G401.6 (cell line): ENCODE measurements at regions not wholly inside any gene's neighbourhood (a gene's known extent, or its start where the extent isn't known, plus 50 kb on each side); places are given as distances from the start of the nearest gene placed in this dataset.

ENCODE experiments used
- FAIRE-seq: peaks from 2 replicates; lab custom pipeline; 2012; peaks lifted over from hg19 to GRCh38; lab: Jason Lieb, UNC

DNA sequence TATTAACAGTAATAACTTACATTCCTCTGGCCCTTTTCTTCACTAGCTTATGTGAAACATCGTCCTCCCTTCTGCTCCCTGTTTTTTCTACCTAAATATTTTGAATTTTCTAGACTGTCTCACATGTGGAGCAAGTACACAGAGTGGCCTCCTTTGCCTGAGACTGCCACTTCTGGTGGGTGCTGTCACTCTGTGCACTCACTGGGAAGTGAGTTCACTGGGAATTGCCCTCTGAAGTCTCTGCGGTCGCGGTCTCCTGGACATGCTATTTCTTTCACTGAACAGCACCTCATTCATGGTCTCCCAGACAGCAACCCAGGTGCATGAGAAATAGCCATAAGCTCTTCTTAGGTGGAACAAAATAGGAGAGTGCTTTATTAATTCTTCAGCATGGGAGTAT lies 1179.7 kb upstream of the ADGRL3 start:
- FAIRE-seq, result no peak

GRCh38 chr4:60033826-60034225 lies 1166.3 kb upstream of the ADGRL3 start:
- no peak for FAIRE-seq

DNA sequence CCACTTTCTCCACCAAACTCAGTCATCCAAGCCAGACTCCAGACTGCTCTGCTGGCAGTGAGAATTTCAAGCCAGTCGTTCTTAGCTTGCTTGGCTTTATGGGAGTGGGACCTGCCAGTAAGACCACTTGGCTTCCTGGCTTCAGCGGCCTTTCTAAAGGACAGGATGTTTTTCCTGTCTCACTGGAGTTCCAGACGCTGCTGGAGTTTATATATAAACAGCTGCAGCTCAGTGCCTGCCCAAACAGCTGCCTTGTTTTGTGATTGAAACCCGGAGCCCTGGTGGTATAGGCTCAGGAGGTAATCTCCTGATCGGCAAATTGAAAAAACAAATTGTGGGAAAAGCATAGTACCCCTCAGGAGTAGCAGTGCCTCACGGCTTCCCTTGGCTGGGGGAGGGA lies 1165.8 kb upstream of the ADGRL3 start:
- FAIRE-seq, result no peak

DNA sequence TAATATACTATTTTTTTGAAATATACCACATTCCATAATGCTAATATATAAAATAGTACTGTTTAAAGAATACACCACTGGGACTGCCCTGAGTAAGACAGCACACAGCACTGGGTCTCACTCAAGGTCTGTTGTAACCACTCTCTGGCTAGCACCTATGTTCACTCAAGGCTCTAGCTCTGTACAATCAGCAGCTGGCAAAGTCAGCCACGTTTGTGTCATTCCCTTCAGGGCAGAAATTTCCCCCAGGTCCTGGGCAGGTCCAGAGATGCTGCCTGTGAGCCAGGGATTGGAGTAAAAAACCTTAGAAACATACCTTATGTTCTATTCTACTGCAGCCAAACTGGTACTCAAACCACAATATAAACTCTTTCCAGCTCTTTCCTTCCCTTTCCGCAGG lies 1160.2 kb upstream of the ADGRL3 start:
- FAIRE-seq, result no peak

GRCh38 chr4:60042231-60042652 lies 1157.9 kb upstream of the ADGRL3 start:
- FAIRE-seq, result no peak

DNA sequence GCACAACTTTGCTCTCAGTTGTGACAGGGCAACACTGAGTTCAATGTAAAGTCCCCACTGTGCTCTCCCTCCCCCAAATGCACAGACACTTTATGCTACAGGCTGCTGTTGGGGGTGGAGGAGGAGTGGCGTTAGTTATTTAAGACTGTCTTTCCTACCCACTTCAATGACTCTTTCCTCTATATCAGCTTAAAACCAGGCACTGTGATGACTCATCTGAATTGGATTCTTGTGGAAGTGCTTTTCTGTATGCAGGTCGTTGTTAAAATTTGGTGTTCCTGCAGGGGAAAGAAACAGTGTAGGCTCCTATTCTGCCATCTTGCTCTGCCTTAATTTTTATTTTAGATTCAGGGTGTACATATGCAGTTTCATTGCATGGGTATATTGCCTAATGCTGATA lies 1157.2 kb upstream of the ADGRL3 start:
- FAIRE-seq, result no peak

GRCh38 chr4:60078984-60079383 lies 1121.1 kb upstream of the ADGRL3 start:
- no peak for FAIRE-seq

GRCh38 chr4:60081839-60082238 lies 1118.3 kb upstream of the ADGRL3 start:
- FAIRE-seq, result no peak

DNA sequence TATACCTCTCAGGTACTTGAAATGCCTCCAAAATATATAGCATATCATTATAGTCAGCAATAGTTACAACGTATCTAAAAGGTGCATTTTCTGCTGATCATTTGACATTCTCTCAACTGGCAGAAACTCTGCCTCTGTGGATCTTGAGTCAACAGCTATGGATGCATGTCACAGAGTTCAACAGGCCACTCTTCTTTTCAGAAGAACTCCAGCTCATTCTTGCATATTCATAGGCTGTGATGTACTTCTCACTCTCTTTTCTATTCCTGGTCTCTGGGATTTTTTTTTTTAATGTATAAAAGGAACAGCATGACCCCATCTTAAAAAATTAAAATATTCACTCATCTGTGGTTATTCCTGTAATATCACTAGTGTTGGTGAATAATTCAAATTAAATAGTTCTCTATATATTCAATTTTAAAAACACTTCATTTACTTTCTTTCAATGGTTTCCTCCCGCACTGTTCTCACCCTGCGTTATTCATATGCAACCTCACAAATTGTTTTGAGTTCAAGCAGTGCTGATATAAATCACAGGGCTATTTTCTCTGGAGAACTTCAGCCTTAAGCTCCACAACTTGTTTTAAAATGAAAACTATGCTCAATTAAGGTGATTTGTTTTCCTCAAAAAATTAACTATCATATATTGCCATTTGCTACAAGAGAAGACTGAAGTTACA lies 1111.2 kb upstream of the ADGRL3 start:
- no peak for FAIRE-seq

DNA sequence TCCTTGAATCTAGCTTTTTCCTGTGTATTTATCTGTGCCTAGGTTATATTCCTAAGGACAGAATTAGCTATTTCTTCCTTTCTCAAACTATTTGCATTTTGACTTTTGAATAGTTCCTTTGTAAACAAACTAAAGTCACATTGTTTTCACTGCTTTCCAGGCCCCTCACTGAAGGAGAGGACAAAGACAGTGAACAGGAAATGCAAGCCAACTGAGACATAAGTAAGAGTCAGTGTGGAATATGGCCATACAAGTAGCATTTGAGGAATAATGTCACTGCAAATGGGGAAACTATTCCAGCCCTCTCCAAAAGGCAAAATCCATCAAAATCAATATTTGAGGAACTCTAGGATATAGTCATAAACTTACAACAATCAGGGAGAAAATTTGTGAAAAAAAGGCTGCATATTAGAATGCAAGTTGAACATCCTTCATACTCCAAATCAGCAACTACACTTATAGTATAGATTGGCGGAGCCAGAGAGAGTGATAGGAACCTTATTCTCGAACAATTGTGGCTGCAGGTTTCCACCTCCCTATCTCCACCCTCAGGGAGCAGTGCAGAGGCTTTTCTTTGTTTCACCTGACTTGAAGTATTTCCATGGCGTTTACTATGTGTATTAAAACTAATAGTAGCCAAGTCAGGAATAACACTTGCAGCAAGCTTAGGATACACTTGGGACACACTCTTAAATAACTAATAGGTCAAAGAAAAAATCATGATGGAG lies 1110.4 kb upstream of the ADGRL3 start:
- FAIRE-seq, result no peak

DNA sequence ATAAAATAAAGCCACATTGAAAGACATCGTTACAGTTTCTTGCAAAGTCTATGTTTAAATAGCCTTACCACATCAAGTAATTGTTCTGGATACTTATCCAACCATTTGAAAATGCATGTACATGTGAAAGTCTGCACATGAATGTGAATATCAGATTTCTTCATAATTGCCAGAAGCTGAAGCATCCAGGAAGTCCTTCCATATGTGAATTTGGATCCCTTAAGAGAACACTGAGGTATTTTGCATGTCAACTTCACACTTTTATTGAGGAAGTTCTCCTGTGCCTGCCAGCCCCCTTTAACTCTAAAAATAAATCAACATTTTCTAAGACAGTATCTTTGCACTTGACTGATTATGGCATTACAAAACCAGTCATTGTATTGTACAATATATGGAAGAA lies 1103.5 kb upstream of the ADGRL3 start:
- FAIRE-seq, result no peak

- FAIRE-seq, result no peak
Observed at GRCh38 chr4:60116592-60116991, 1083.5 kb upstream of the ADGRL3 start.

GRCh38 chr4:60117726-60118323 lies 1082.3 kb upstream of the ADGRL3 start:
- no peak for FAIRE-seq

- FAIRE-seq, result no peak
Observed at GRCh38 chr4:60122820-60123219, 1077.3 kb upstream of the ADGRL3 start.

DNA sequence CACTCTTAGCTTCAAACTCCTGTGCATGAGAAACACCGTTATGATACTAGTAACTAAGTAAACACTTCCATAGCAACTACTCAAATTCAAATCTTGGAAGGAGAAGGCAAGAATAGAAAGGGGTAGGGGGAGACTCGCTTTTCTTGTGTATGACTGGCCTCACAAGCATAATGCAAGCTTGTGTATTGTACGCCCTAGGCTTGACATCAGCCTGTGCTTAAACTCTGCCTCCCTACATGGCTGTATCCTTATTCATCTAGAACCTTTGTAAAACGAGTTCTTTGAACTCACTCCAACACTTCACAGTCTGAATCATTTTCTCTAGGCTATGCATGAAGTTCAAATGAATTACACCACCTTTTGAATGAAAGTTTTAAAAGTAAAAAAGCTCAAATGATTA lies 1071.2 kb upstream of the ADGRL3 start:
- FAIRE-seq, result no peak

DNA sequence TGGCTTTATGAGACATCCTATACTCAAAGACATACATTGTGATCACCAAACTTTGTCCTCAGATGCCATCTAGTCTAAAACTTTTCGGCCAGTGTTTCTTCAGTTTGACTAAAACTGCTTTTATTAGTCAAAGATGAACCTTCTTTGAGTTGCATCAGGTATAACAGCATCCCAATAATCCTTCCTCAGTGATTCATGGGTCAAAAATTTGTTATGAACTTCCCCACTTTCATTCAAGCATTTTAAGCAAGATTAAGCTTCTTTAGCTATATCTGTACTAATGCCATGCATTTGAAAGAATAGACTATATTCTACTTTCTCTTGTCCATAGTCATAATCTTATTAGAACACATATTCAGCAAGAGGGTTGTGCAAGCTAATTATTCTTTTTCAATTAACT lies 1070.4 kb upstream of the ADGRL3 start:
- FAIRE-seq, result no peak

DNA sequence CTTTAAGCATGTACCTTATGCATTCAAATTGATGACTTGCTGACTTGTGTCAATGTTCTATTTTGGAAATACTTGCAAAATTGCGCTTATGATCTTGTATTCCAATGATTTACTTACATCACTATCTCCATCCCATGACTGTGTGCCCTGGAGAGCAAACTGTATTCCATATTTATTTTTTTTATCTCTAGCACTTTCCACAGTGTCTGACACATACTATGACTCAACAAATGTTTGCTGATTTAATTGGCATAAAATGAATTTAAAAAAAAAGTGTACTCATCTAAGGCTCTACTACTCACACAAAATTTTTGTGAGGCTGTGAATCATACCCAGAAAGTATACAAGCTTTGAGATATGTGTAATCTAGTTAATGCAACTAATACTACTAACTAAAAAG lies 1066.8 kb upstream of the ADGRL3 start:
- FAIRE-seq, result no peak

DNA sequence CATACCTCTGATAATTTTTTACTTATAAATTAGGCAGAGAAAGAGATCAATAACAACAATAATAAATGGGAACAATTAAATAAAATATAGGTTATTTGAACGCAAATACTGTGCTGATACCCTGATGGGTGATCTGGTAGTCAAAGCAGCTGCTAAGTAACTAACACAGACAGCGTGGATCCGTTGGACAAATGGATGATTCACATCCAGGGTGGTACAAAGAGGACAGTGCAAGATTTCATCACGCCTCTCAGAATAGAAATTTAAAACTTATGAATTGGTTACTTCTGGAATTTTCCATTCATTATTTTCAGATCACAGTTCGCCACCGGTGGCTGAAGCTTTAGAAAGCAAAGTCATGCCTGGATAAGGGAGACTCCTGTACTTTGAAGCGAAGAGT lies 1066.0 kb upstream of the ADGRL3 start:
- FAIRE-seq, result no peak

- FAIRE-seq, result no peak
Observed at GRCh38 chr4:60155088-60155487, 1045.0 kb upstream of the ADGRL3 start.

GRCh38 chr4:60173103-60173502 lies 1027.0 kb upstream of the ADGRL3 start:
- no peak for FAIRE-seq

DNA sequence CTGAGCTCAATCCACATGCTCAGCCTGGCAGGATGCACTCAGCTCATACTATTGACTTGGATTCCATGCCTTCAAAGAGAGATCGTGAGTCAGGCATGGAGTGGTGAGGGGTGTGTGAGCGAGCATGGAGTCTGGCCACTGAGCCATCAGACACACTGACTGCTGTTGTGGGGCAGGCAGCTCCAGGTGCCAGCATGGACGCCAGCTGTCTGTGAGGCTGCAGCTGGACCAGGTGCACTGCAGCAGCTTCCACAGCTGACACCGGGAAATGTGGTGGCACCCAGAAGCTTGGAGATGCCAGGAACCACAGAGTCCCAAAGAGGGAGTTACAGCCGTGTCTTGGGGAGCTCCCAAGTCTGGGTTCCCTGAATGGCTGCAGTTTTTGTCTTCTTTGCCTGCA lies 1026.4 kb upstream of the ADGRL3 start:
- FAIRE-seq, result no peak

- no peak for FAIRE-seq
Observed at GRCh38 chr4:60175241-60175640, 1024.9 kb upstream of the ADGRL3 start.

DNA sequence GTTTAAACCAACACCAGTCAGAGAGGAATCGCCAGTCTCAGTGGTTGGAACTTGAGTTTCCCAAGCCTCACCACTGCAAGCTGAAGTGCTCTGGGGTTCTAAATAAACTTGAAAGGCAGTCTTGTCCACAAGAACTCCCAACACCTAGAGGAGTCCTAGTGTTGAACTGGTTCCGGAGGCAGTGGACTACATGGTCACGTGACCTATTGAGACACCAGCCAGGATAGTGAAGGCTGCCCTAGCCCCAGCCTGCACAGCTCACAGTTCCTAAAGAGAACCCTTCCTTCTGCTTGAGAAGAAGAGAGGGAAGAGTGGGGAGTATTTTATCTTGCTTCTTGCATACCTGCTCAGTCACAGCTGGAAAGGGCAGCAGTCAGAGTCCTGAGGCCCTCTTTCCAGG lies 1012.7 kb upstream of the ADGRL3 start:
- FAIRE-seq, result no peak

- no peak for FAIRE-seq
Observed at GRCh38 chr4:60189286-60189685, 1010.8 kb upstream of the ADGRL3 start.
